GM19467 (cell line): ENCODE measurements at regions not wholly inside any gene's neighbourhood (a gene's known extent, or its start where the extent isn't known, plus 50 kb on each side); places are given as distances from the start of the nearest gene placed in this dataset.

ENCODE experiments used
- ATAC-seq: cut with Tn5 transposase; IDR thresholded peaks from one replicate; pipeline ENCODE4 v1.9.1; 2021; ENCODE audit warnings: mild to moderate bottlenecking, moderate library complexity; ENCODE audit not compliant: unreplicated experiment

DNA sequence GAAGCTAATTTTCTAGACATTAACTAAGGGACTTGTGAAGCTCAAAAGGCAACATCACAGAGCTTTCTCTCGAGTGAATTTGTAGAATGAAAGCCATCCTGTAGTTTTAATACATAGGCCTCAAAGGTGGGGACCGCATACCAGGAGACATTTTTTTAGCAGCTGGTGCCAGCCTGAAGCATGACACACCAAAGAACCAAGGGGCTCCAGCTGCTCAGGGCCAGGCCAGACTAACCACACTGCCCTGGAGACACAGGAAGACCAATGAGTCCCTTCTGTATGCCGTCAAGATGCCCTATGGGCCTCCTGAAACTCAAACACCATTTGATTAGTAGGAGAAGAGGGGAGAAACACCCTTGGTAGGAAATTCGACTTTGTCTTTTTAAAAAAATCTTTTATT is 113.9 kb upstream of the CACNA1E start:
- no peak for ATAC-seq

DNA sequence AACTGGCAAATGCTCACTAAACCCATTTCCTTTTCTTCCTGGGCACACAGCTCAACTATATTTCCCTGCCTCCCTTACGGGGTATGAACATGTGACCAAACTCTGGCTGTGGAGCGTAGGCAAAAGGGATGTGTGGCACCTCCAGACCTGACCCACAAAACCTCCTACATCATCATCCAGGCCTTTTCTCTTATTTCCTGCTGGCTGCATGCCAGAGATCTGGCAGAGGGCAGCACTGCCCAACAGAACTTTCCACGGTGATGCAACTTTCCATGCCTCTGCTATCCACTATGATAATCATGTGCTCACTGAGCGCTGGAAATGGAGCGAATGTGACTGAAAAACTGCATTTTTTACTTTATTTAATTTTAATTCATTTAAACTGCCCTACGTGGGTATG is 99.6 kb upstream of the CACNA1E start:
- ATAC-seq = no peak

DNA sequence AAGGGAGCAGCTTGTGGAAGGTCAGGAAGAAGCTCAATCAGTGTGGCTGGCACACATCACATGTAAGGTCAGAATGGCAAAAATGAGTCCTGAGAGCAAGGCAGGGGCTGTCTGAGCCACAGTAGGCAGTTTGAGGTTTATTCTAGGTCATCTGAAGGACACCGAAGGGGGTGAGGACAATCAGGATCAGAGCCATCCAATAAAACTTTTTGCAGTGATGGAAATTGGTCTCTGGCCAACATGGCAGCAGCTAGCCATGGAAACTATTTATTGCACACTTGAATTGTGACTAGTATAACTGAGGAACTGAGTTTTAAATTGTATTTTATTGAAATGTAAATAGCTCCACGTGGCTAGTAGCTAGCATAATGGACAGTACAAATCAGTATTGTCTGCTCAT is 97.0 kb upstream of the CACNA1E start:
- ATAC-seq = no peak

- no peak for ATAC-seq
Observed at GRCh38 chr1:181386951-181387350, 96.4 kb upstream of the CACNA1E start.

GRCh38 chr1:181387702-181388101 is 95.6 kb upstream of the CACNA1E start:
- ATAC-seq = no peak

- no peak for ATAC-seq
Observed at GRCh38 chr1:181390410-181391077, 92.8 kb upstream of the CACNA1E start.

GRCh38 chr1:181391301-181391900 is 91.9 kb upstream of the CACNA1E start:
- no peak for ATAC-seq

DNA sequence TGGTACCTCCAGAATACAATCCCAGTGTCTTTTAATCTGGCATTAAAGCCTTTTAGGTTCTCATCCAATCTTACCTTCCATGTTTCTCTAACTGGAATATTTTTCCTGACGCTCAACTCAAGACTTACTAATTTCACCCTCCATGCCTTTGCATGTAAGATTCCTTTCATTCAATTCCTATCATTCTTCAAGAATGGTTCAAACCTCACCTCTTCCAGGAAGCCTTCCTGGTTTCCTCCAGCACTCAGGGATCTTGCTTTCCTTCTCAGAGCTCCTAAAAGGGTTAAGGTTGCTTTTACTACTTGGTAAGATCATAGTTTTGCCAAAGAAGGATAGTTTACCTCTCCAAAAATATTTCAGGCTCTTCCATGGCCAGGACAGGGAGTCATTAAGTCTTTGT is 91.2 kb upstream of the CACNA1E start:
- ATAC-seq = no peak

GRCh38 chr1:181392613-181393220 is 90.6 kb upstream of the CACNA1E start:
- ATAC-seq = no peak

- no peak for ATAC-seq
Observed at GRCh38 chr1:181394766-181395165, 88.6 kb upstream of the CACNA1E start.

GRCh38 chr1:181396171-181396670 is 87.1 kb upstream of the CACNA1E start:
- ATAC-seq = no peak

GRCh38 chr1:181396811-181397210 is 86.5 kb upstream of the CACNA1E start:
- no peak for ATAC-seq

DNA sequence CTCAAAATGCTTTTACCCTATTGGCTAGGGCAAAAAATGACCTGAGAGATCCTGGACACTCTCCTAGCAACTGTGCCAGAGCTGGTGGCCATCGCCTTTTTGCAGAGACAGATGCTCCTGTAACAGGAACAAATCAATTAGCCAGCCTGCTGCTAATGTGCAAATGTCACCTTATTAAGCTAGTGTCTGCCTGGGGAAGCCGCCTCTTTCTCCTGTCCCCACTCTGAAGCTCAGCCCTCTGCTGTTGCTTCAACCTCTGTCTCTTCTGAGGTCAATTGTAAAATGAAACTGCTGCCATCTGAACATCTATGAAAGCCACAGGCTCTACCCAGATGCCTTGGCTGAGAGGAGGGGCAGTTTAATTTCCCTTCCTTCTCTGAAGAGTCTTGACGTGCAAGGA is 85.5 kb upstream of the CACNA1E start:
- peak; percentile 55 for ATAC-seq

GRCh38 chr1:181398544-181398943 is 84.8 kb upstream of the CACNA1E start:
- ATAC-seq = peak; percentile 80

DNA sequence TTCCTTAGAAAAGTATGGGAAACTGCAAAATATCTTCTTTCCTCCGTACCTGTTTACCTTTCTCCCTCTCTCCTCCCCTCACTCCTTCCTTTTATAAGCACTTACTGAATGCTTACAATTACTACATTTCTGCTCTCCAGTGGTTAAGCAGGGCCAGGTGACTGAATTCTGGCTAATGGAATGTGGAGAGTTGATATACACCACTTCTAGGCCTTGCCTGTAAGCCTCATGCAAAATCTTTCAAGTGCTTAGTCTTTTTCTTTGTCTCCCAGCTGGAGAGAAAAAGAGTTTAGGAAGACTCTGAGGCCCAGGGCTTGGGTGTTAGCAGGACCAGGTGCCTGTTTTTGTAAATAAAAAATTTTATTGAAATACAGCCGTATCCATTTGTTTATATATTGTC is 77.7 kb upstream of the CACNA1E start:
- ATAC-seq = no peak

GRCh38 chr1:181406989-181407388 is 76.3 kb upstream of the CACNA1E start:
- no peak for ATAC-seq

- ATAC-seq = no peak
Observed at GRCh38 chr1:181409981-181410380, 73.3 kb upstream of the CACNA1E start.

GRCh38 chr1:181412746-181413145 is 70.6 kb upstream of the CACNA1E start:
- no peak for ATAC-seq

DNA sequence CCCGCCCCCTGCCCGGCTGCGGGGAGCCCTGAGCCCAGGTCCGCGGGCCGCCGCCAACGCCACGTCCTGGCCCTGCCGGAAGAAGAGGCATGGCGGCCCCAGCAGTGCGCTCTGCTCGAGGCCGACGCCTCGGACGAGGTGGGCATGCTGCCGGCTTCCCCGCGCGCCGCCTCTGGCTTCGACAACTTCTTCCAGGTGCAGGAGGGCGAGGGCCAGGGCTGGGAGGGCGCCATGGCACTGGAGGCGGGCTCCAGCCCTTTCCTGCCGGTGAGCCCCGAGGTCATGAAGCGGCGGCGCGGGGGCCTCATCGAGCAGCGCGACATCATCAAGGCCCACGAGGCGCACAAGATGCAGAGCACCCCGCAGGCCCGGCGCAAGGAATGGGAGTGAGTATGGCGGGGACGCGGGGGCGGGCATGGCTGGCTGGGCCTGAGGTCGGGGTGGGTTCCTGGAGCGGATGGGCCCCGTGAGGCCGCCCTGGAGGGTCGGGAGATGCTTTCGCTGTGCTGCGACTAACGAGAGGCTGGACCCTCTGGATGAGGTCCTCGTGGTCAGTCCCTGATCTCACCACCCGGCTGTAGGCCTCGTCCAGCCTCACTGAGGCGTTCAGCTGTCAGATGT is 70.0 kb upstream of the CACNA1E start:
- no peak for ATAC-seq

DNA sequence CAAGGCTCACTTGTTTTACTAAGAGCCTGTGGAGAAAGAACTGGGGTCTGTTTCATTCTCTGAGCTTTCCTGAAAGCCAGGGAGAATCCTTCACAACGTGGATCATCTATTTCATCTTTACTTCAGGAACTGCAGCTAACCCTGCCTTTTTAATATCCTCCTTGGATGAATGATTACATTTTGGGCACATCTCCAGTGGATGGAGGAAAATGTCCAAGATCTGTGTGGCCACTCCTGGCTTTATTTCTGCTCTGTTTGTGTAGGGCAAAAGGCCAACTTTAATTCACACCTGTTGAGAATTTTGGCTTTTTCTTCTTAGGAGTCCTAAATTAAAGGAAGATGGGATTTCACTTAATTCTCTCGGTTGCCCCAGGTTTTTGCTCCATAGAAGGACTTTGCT is 69.5 kb upstream of the CACNA1E start:
- ATAC-seq = no peak

GRCh38 chr1:181416268-181416860 is 67.0 kb upstream of the CACNA1E start:
- ATAC-seq = no peak
